Gastroesophageal sphincter (tissue), 3 donors: ENCODE measurements at regions not wholly inside any gene's neighbourhood (a gene's known extent, or its start where the extent isn't known, plus 50 kb on each side); places are given as distances from the start of the nearest gene placed in this dataset.

Experiments used
- EP300 ChIP-seq: sonication (generic); formaldehyde crosslinking; IDR thresholded peaks from one replicate; pipeline ENCODE4 v1.6.1; 2017; ENCODE audit warnings: antibody characterized with exemption, mild to moderate bottlenecking
- POLR2A ChIP-seq, 2 donors: fragments of 450-650 bp; IDR thresholded peaks; one replicate each; pipeline ENCODE4 v1.6.1; 2017; ENCODE audit warnings: antibody characterized with exemption in 2 of 2, mild to moderate bottlenecking in 2 of 2, moderate library complexity in 1 of 2
- POLR2AphosphoS5 ChIP-seq: sonication (generic); formaldehyde crosslinking; IDR thresholded peaks from one replicate; pipeline ENCODE4 v1.6.1; 2017; ENCODE audit warnings: antibody characterized with exemption
- TF ChIP-seq, protein P1 (sequence below), 4 experiments: fragments of 200-600 bp in 2 of 4; fragments of 450-650 bp in 2 of 4; sonication (generic) in 1 of 4; IDR thresholded peaks; one replicate each; pipeline ENCODE4 v1.5.1; 2017 to 2019; ENCODE audit warnings: antibody characterized with exemption in 4 of 4, mild to moderate bottlenecking in 2 of 4, moderate library complexity in 2 of 4

DNA sequence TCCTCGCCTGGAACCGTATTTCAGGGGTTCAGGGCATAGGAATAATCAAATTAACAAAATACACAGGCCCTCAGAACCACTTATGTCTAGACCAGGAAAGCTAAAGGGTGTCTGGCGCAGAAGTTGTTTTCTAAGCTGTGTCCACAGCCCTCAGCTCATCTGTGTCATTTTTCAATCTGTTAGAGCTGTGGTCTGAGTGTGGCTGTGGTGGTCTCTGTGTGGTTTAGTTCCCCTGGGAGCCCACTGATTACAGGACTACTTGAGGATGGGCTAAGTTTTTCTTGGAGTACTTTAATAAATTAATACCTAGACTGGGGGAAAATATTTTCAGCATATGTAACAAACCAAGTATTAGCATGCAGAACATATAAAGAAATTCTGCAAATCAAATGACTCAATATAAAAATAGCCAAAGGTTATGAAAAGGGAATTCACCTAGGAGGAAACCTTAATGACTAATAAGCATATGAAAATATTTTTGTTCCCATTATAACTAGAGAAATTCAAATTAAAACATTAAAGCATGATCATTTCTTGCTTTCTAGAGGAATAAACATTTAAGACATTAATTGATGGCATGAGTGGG is 186.3 kb downstream of the SATB1 start:
- TF ChIP-seq, protein P1, sequence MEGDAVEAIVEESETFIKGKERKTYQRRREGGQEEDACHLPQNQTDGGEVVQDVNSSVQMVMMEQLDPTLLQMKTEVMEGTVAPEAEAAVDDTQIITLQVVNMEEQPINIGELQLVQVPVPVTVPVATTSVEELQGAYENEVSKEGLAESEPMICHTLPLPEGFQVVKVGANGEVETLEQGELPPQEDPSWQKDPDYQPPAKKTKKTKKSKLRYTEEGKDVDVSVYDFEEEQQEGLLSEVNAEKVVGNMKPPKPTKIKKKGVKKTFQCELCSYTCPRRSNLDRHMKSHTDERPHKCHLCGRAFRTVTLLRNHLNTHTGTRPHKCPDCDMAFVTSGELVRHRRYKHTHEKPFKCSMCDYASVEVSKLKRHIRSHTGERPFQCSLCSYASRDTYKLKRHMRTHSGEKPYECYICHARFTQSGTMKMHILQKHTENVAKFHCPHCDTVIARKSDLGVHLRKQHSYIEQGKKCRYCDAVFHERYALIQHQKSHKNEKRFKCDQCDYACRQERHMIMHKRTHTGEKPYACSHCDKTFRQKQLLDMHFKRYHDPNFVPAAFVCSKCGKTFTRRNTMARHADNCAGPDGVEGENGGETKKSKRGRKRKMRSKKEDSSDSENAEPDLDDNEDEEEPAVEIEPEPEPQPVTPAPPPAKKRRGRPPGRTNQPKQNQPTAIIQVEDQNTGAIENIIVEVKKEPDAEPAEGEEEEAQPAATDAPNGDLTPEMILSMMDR (IDR thresholded peaks at IDR 0.05), result no peak
- TF ChIP-seq POLR2A (IDR thresholded peaks at IDR 0.05) (no peak), EP300 (no peak), POLR2AphosphoS5 (no peak)
